ENCODE measurements at regions not wholly inside any gene's neighbourhood (a gene's known extent, or its start where the extent isn't known, plus 50 kb on each side); places are given as distances from the start of the nearest gene placed in this dataset.

GRCh38 chr17:33519692-33520091, 226.6 kb upstream of the ASIC2 start:
- DNase-seq (ENCODE audit: low spot score in 2 of 2) = no peak
- H3K4me3 ChIP-seq = no peak overlapping the region
- no peaks in the 10 kb centered on the region for H3K27me3 ChIP-seq
- TF ChIP-seq POLR2A (IDR thresholded peaks at IDR 0.05) = no peak
- TF ChIP-seq POLR2AphosphoS5 (IDR thresholded peaks at IDR 0.05) = no peak
- no peak for TF ChIP-seq CTCF (IDR thresholded peaks at IDR 0.05)
- TF ChIP-seq EP300 (IDR thresholded peaks at IDR 0.05) = no peak
- 56% methylated on average over 4 of the region's 4 CpGs for WGBS
- no peaks in the 10 kb centered on the region for H3K9me3 ChIP-seq
- H3K4me1 ChIP-seq = peaks cover 23% of the 10 kb centered on the region
- no peaks in the 10 kb centered on the region for H3K36me3 ChIP-seq
- H3K27ac ChIP-seq = no peak overlapping the region

GRCh38 chr17:33520426-33521330, 227.6 kb upstream of the ASIC2 start:
- peaks cover 17% of the 10 kb centered on the region for H3K4me1 ChIP-seq
- no peaks in the 10 kb centered on the region for H3K27me3 ChIP-seq
- H3K36me3 ChIP-seq = no peaks in the 10 kb centered on the region
- TF ChIP-seq POLR2A (IDR thresholded peaks at IDR 0.05) (no peak), CTCF (IDR thresholded peaks at IDR 0.05) (peak; percentile 24 to 73)
- H3K27ac ChIP-seq = no peak overlapping the region
- DNase-seq (ENCODE audit: low spot score in 2 of 2) = no peak
- H3K4me3 ChIP-seq = no peak overlapping the region
- no peaks in the 10 kb centered on the region for H3K9me3 ChIP-seq
- 56% methylated on average over 12 of the region's 13 CpGs for WGBS

GRCh38 chr17:33521784-33522183, 228.7 kb upstream of the ASIC2 start:
- no peak for TF ChIP-seq EP300 (IDR thresholded peaks at IDR 0.05)
- no peak for TF ChIP-seq POLR2AphosphoS5 (IDR thresholded peaks at IDR 0.05)
- no peak for TF ChIP-seq POLR2A (IDR thresholded peaks at IDR 0.05)
- TF ChIP-seq CTCF (IDR thresholded peaks at IDR 0.05) = no peak
- Histone ChIP-seq H3K4me1 (peaks cover 12% of the 10 kb centered on the region), H3K4me3 (no peak overlapping the region), H3K36me3 (no peaks in the 10 kb centered on the region), H3K9me3 (no peaks in the 10 kb centered on the region), H3K27ac (no peak overlapping the region), H3K27me3 (no peaks in the 10 kb centered on the region)
- 77% methylated on average over 5 of the region's 5 CpGs for WGBS
- no peak for DNase-seq (ENCODE audit: low spot score in 2 of 2)

- H3K36me3 ChIP-seq = no peaks in the 10 kb centered on the region
- no peaks in the 10 kb centered on the region for H3K27me3 ChIP-seq
- H3K27ac ChIP-seq = no peak overlapping the region
- H3K9me3 ChIP-seq = peaks cover 7% of the 10 kb centered on the region
- TF ChIP-seq POLR2A (IDR thresholded peaks at IDR 0.05) (no peak), CTCF (IDR thresholded peaks at IDR 0.05) (no peak), POLR2AphosphoS5 (IDR thresholded peaks at IDR 0.05) (no peak), EP300 (IDR thresholded peaks at IDR 0.05) (no peak)
- no peak for DNase-seq (ENCODE audit: low spot score in 2 of 2)
- WGBS = 88% methylated on average over 8 of the region's 8 CpGs
- no peak overlapping the region for H3K4me3 ChIP-seq
- H3K4me1 ChIP-seq = peaks cover 10% of the 10 kb centered on the region
Measured at GRCh38 chr17:33522623-33523022, 229.5 kb upstream of the ASIC2 start.

- no peak for TF ChIP-seq CTCF (IDR thresholded peaks at IDR 0.05)
- TF ChIP-seq POLR2A (IDR thresholded peaks at IDR 0.05) = no peak
- TF ChIP-seq EP300 (IDR thresholded peaks at IDR 0.05) = no peak
- TF ChIP-seq POLR2AphosphoS5 (IDR thresholded peaks at IDR 0.05) = no peak
- Histone ChIP-seq H3K36me3 (no peaks in the 10 kb centered on the region), H3K27me3 (no peaks in the 10 kb centered on the region), H3K27ac (no peak overlapping the region), H3K9me3 (peaks cover 7% of the 10 kb centered on the region), H3K4me3 (no peak overlapping the region), H3K4me1 (peaks cover 10% of the 10 kb centered on the region)
- 10% methylated on average over 5 of the region's 5 CpGs for WGBS
- DNase-seq (ENCODE audit: low spot score in 2 of 2) = peak in 1 of 2 donors; percentile 78
Measured at GRCh38 chr17:33523577-33523981, 230.5 kb upstream of the ASIC2 start.
